ENCODE measurements at regions not wholly inside any gene's neighbourhood (a gene's known extent, or its start where the extent isn't known, plus 50 kb on each side); places are given as distances from the start of the nearest gene placed in this dataset.

DNA sequence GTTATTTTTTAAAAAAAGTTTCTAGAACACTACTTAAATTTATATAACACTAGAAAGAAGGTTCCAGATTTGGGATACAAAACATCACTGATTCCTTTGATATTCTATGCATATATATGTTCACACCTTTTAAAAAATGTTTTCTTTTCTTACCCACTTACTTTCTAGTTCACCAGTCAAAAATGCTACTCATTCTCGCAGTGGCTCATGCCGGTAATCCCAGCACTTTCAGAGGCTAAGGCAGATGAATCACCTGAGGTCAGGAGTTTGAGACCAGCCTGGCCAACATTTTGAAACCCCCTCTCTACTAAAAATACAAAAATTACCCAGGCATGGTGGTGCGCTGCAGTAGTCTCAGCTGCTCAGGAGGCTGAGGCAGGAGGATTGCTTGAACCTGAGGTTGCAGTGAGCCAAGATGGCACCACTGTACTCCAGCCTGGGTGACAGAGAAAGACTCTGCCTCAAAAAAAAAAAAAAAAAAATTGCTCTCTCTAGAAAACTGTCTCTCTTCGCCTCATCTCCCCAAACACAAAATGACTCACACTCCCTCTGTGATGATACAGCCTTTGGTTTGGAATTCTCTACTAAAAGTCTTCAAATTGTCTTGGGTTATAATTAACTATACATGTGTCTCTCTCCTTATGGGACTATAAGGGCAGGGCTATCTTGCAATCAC, 52.6 kb upstream of the TGFBR2 start (continued):
- TF ChIP-seq STAT6 (CRISPR knock-in tag; conservative IDR thresholded peaks at IDR 0.05; ENCODE audit: low read depth) (no peak), TEAD4 (CRISPR knock-in tag; IDR thresholded peaks at IDR 0.05) (no peak), AR (CRISPR knock-in tag; IDR thresholded peaks at IDR 0.05) (no peak), ZNF219 (CRISPR knock-in tag; IDR thresholded peaks at IDR 0.05; ENCODE audit: borderline replicate concordance) (no peak)

GRCh38 chr3:30554317-30554690, 52.1 kb upstream of the TGFBR2 start:
- DNase-seq (ENCODE audit: low spot score) (no peak), ATAC-seq (no peak)
- Mint-ChIP-seq H3K9me3 (peaks cover 16% of the 10 kb centered on the region; the same call in 1 of the 2 replicates), H3K27ac (no peak overlapping the region), H3K36me3 (0 out of 2 replicates have a peak, but pooled peaks cover 4% of the 10 kb centered on the region), H3K4me3 (no peak overlapping the region), H3K4me1 (peaks cover 54% of the 10 kb centered on the region), H3K27me3 (ENCODE audit: low read depth) (no peaks in the 10 kb centered on the region)
- ChIA-PET POLR2A (no interaction called here), CTCF (no interaction called here)
- TF ChIP-seq ZMAT4 (CRISPR knock-in tag; IDR thresholded peaks at IDR 0.05) (no peak), TP53 (CRISPR knock-in tag; IDR thresholded peaks at IDR 0.05) (no peak), ZSCAN18 (CRISPR knock-in tag; IDR thresholded peaks at IDR 0.05) (no peak), RORB (CRISPR knock-in tag; IDR thresholded peaks at IDR 0.05) (no peak), OVOL2 (CRISPR knock-in tag; IDR thresholded peaks at IDR 0.05; ENCODE audit: borderline replicate concordance) (no peak), SMAD3 (CRISPR knock-in tag; IDR thresholded peaks at IDR 0.05; ENCODE audit: borderline replicate concordance) (no peak), ZNF121 (CRISPR knock-in tag; IDR thresholded peaks at IDR 0.05) (no peak), TEAD1 (CRISPR knock-in tag; IDR thresholded peaks at IDR 0.05) (no peak), CBFB (CRISPR knock-in tag; IDR thresholded peaks at IDR 0.05; ENCODE audit: low read depth) (no peak), NR1H2 (CRISPR knock-in tag; IDR thresholded peaks at IDR 0.05) (no peak)
- TF ChIP-seq, protein P1, sequence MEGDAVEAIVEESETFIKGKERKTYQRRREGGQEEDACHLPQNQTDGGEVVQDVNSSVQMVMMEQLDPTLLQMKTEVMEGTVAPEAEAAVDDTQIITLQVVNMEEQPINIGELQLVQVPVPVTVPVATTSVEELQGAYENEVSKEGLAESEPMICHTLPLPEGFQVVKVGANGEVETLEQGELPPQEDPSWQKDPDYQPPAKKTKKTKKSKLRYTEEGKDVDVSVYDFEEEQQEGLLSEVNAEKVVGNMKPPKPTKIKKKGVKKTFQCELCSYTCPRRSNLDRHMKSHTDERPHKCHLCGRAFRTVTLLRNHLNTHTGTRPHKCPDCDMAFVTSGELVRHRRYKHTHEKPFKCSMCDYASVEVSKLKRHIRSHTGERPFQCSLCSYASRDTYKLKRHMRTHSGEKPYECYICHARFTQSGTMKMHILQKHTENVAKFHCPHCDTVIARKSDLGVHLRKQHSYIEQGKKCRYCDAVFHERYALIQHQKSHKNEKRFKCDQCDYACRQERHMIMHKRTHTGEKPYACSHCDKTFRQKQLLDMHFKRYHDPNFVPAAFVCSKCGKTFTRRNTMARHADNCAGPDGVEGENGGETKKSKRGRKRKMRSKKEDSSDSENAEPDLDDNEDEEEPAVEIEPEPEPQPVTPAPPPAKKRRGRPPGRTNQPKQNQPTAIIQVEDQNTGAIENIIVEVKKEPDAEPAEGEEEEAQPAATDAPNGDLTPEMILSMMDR (IDR thresholded peaks at IDR 0.05): no peak
- TF ChIP-seq, protein P2, sequence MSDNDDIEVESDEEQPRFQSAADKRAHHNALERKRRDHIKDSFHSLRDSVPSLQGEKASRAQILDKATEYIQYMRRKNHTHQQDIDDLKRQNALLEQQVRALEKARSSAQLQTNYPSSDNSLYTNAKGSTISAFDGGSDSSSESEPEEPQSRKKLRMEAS (CRISPR knock-in tag; IDR thresholded peaks at IDR 0.05): no peak
- TF ChIP-seq, protein P3, sequence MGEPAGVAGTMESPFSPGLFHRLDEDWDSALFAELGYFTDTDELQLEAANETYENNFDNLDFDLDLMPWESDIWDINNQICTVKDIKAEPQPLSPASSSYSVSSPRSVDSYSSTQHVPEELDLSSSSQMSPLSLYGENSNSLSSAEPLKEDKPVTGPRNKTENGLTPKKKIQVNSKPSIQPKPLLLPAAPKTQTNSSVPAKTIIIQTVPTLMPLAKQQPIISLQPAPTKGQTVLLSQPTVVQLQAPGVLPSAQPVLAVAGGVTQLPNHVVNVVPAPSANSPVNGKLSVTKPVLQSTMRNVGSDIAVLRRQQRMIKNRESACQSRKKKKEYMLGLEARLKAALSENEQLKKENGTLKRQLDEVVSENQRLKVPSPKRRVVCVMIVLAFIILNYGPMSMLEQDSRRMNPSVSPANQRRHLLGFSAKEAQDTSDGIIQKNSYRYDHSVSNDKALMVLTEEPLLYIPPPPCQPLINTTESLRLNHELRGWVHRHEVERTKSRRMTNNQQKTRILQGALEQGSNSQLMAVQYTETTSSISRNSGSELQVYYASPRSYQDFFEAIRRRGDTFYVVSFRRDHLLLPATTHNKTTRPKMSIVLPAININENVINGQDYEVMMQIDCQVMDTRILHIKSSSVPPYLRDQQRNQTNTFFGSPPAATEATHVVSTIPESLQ (CRISPR knock-in tag; IDR thresholded peaks at IDR 0.05): no peak
- TF ChIP-seq, protein P4, sequence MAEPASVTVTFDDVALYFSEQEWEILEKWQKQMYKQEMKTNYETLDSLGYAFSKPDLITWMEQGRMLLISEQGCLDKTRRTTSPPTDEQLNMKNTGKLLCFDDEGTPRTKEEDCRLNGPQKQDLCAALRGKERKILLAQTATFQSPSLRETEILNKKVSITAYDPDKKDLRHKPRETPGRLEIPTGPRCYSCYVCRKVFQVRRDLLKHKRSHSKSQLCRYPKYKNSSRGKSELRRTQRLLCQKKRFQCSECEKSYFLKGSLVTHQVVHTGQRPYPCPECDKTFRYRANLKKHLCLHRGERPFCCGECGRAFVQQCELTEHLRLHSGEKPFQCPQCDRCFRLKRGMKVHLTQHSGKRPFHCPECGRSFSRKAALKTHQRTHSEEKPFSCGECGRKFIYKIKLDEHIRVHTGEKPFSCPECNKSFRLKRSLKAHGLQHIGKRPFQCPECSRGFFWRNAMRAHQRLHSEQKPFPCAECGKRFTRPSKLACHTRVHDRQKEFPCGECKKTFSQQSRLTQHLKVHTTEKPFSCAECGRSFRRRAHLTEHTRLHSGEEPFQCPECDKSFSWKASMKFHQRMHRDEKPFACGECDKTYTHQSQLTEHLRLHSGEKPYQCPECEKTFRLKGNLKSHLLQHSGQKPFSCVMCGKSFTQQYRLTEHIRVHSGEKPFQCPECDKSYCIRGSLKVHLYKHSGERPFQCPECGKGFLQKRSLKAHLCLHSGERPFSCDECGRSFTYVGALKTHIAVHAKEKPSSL (CRISPR knock-in tag; conservative IDR thresholded peaks at IDR 0.05): no peak
- TF ChIP-seq, protein P5, sequence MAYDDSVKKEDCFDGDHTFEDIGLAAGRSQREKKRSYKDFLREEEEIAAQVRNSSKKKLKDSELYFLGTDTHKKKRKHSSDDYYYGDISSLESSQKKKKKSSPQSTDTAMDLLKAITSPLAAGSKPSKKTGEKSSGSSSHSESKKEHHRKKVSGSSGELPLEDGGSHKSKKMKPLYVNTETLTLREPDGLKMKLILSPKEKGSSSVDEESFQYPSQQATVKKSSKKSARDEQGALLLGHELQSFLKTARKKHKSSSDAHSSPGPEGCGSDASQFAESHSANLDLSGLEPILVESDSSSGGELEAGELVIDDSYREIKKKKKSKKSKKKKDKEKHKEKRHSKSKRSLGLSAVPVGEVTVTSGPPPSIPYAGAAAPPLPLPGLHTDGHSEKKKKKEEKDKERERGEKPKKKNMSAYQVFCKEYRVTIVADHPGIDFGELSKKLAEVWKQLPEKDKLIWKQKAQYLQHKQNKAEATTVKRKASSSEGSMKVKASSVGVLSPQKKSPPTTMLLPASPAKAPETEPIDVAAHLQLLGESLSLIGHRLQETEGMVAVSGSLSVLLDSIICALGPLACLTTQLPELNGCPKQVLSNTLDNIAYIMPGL (CRISPR knock-in tag; IDR thresholded peaks at IDR 0.05): no peak
